SKM-1 (cell line): ENCODE measurements at regions not wholly inside any gene's neighbourhood (a gene's known extent, or its start where the extent isn't known, plus 50 kb on each side); places are given as distances from the start of the nearest gene placed in this dataset.

Experiments
- DNase-seq: peaks from one replicate; lab custom pipeline; 2025; ENCODE audit not compliant: unreplicated experiment; lab: John Stamatoyannopoulos, UW

DNA sequence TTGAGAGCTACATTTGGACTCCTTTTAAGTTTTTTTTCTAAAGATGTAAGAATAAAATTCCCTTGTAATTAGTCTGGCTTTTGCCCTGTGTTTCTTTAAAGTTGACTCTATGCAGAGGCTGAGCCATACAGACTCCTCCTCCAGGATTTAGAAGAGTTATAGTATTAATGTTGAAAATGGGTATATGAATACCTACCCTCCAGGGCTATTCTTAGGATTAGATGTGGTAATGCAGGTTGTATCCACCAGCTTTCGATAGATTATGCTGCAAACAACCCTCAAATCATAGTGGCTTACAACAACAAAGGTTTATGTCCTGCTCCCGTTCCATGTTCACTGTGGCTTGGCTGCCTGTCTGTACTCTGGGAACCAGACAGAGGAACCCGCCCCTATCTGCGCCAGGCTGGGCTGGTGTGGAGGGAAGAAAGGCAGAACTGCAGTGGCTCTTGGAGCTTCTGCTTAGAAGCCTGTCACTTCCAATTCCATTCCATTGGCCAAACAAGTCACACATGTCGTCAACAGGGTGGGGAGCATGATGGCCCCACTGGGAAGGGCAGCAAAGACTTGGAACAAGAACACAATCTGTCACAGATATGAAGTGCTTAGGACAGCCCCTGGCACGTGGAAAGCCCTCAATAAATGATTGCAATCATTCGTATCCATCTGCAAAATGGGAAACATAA is 290.8 kb downstream of the FOXO1 start:
- DNase-seq = no peak

DNA sequence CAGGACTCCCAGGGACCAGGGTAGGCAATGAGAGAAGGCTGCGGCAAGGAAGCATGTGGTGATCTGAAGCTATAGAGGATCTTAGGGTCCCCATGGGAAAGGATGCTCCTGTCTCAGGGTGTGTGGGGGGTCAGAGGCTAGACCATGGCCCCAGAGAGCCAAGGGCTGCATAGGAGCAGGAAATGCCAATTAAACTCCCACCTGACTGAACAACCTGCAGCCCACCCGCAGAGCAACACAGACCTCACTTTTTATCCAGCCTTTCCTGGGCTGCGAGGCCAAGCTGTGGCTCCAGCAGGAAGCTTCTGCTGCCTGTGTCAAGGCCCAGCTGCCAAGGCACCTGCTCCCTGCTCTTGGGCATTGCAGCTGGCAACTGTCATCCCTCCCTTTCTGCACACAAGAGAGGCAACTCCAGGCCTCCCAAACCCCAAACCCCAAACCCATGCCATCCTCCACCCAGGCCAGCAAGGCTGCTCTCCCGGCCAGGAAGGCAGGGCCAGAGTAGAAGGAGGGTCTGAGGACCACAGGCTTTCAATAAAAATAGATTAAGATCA is 290.1 kb downstream of the FOXO1 start:
- no peak for DNase-seq

DNA sequence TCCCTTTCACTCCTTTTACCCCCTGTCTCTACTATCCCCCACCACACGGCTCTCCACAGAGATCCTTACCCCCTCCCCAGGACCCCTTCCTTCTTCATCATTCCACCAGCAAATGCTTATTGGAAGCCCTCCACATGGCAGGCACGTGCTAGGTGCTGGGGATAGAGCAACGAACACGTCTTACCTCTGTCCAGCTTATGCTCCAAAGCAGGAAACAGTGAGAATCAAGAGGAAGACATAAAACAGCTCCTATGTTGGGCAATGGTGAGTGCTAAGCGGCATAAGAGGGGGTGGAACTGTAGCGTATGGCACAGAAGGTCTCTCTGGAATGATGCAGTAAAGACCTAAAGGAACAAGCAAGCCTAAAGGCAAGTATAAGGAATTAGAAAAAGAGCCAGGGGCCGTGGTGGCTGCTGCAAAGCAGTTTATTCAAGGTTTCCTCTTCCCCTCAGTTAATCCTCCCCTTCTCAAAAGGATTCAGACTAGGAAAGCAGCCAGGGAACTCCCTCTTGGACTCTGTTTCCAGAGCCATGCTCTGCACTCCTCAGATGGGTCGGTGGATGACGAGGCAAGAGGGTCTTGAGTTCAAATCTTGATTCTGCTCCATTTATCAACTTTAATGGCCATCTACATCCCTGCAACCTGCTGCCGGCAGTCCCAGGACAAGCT is 289.4 kb downstream of the FOXO1 start:
- no peak for DNase-seq

DNA sequence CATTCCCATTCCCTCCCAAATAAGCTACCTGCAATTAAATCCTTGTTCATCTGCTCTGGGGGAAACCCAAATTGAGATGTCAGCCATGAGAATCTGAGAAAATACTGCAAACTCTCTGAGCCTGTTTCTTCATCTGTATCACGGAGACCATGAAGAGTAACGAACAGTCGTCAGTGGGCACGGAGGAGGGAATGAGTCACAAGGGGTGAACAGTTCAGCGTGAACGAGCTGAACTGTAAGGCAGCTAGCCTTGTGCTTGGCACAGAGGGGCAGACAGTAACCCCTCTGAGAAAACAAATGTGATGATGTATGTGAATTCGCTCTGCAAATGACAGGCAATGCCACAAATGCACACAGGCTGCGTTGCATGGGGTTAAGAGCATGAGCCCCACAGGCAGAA is 288.7 kb downstream of the FOXO1 start:
- no peak for DNase-seq

DNA sequence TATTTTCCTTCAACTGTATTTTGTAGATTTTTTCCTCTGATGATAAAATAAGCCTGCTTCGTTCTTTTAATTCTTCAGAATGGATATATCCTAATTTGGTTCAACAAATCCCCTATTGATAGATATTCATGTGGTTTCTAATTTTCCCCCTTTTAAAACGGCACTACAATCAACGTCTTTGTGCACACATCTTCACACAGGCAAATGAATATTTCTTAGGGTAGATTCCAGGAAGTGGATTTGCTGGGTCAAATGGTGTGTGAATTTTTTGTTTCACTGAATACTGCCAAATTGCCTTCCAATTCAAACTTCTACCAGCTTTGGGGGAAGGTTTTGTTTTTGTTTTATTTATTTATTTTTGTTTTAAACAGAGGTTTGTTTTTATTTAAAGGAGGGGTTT is 287.2 kb downstream of the FOXO1 start:
- no peak for DNase-seq

DNA sequence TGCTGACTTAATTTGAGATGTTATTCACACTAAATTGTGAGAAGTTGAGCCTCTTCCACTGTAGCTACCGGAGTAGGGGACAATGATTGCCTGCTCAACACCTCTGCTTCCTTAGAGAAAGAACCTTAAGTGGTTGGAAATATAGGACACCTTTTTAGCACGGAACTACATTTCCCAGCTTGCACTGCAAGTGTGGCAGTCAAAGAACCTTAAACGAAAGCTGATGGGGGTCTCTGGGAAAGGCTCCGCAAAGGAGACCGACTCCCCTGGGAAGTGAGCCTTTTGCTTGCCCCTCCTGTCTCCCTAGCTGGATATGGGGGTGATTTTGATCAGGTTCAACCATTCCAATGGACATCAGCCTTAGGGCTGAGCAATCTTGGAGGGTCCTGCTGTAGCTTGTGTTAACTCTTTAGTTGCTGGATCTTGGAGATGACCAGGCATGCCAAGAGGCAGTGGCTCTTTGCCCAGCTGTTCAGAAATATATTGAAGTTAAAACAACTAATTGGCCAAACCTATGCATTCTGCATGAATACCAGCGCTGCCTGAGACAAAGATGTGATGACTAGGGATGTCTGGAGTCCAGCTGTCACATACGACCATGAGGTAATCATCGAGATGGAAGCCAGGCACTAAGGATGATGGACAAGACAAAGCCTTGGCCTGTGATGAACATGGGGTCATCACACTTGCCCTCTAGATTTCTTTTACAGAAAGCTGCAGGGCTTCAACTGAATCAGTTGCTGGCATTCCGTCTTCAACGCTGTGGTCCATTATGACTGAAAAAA is 286.5 kb downstream of the FOXO1 start:
- no peak for DNase-seq

DNA sequence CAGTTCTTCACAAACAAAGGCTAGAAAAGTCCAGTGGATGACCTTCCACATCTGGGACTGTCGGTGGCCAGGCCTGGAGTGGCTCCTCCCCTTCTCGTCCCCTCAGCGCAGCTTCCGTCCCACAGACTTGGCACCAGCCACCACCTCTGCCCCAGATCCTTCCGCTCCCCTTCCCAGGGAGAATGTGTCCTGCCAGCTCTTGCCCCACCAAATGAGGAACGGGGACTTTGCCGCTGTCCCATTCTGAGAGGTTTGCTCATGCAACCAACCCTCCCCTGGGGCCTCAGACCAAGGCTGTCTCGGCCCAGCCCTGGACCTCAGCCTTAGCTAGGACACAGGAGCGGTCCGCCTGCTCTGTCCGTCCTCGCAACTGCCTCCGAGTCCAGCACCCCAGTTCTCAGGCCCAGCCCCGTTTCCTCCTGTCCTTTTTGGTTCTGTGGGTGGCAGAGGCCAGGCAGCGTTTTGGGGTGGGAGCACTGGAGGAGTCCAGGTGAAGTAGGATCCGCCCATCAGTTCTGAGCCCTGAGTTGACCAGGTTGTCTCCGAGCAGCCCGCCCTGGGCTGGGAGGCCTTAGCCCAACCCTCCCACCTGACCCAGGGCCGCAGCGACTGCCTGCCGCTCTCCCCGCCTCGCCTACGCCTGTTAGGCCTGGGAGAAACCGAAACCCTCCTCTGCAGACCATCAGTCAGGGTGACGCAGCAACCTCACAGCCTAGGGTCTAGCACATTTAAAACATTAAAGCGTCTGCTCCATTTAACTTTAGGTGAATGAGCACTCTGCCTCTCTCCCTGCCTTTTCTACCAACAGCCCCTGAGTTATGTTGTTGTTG is 284.3 kb downstream of the FOXO1 start:
- DNase-seq = no peak

DNA sequence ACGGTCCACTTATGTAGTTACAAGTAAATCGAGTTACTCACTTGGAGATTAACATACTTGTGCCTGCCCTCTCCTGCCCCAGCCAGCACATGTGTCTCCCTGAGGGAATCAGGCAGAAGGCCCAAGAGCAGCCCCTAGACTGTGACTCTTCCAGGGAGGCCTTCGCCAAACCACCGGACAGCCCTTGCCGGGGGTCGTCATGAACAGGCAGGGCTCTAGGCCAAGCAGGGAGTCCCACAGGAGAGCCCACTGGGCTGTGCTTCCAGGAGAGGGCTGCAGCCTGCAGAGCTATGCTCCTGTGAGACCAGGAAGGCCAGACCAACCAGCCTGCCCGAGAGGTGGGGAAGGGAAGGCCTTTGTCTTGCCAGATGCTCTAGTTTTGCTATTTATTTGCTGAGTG is 283.3 kb downstream of the FOXO1 start:
- DNase-seq = no peak

DNA sequence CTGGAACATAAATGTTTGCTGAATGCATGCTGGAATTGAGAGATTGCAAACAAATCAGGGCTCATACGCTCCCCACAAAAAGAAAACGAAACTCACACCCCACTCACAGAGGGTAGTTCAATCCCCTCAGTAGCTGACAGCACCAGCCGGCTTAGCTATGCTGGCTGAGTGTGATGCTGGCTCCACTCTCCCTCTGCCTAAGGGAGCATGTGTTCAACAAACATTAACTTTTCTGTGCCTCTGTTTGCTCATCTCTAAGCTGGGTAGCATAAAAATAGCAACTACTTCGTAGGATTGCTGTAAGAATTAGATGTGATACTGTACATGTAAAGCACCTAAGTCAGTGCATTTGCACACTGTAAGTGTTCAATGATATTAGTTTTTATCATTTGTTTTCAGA is 282.6 kb downstream of the FOXO1 start:
- no peak for DNase-seq

DNA sequence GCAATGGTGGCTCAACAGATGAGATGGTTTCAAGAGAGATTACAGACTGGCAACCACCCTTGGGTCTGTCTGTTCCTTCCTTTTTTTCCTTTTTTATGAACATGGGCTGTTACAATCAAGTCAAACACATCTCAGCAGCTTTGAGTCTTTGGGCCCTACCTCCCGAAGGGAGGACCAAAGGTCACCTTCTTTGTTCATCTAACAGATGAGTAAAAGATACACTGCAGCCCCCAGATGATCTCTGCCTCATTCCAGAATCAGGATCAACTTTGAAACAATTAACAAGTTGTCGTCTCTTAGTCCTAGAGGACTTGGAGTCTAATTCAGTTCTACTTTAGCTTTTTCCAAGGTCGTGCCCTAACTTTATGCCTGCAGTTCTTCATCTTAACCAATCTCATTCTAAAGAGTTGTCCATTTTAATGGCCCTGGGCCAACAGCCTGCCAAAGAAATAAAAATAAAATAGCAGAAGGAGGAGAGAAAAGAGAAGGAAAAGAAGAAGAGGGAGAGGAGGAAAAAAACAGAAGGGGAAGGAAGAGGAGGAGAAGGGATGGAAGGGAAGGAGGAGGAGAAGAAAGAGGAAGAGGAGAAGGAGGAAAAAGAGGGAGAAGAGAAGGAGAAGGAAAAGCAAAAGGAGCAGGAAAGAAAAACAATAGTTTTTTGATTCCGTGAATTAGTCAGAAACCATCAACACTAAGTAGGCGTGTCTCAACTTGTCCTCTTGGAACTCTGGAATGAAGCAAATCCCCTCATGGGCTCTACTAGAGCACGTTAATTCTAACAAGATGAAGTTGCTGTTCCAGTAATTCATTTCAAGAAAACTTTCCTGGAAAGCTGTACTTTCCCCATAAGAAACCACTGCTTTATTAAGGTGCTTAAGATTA is 281.2 kb downstream of the FOXO1 start:
- DNase-seq = no peak

DNA sequence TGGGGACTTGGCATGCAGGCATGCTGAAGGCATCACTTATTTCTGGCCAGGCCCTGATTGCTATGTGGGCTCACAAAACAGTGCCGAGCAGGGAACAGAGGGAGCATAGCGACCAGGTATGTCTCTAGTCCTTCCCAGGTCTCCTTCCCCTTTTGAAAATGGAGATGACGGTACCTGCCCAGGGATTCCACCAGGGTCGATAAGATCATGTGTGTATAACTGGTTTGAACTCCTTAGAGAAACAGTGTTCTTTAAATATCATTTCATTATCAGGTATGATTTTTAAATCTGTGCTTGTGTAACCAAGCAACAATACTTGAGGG is 280.6 kb downstream of the FOXO1 start:
- DNase-seq = no peak

DNA sequence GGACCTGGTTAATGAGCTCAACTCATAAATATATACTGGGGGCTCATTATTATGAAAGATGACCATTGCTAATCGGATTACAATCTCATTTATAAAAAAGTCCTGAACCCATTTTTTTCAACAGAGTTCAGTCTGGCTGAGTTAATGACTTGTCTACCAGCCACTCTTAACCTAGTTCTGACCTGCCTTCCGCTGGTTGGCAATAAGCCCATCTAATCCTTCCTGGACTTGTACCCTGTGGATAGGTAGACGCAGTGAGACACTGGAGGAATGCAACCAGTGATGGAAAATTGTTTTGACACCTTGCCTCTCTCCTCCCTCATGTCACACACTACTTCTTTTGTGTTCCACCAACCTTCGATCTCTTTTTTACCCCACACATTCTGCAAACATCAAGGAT is 279.9 kb downstream of the FOXO1 start:
- no peak for DNase-seq

DNA sequence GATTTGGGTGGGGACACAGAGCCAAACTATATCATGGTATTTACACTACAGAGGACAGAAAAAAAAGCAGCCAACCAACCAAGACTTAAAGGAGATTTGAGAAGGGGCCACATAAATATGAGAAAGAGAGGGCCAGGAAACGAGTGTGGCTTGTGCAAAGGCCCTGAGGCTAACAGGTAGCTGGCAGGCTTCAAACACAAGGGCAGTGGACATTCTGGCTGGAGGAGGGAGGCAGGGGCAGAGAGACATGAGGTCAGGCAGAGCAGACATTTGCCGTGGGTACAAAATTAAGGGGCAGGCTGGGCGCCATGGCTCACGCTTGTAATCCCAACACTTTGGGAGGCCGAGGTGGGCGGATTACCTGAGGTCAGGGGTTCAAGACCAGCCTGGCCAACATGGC is 278.7 kb downstream of the FOXO1 start:
- no peak for DNase-seq

DNA sequence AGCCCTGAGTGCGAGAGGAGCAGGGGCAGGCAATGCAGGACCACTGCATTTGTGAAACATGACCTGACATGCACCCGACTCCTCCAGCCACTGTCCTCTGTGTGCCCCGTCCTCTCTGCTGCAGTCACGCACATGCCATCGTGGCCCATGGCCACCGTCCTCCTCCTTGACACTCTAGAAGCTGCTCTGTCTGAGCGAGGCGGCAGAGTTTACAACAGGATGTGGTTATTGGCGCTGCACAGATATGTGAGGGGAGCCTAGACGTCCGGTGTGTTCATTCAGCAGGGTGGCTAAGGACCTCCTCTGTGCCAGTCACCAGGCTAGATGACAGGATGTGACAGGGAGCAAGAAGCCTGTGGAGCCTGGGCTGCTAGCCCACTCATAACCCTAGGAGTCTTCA is 277.8 kb downstream of the FOXO1 start:
- no peak for DNase-seq

DNA sequence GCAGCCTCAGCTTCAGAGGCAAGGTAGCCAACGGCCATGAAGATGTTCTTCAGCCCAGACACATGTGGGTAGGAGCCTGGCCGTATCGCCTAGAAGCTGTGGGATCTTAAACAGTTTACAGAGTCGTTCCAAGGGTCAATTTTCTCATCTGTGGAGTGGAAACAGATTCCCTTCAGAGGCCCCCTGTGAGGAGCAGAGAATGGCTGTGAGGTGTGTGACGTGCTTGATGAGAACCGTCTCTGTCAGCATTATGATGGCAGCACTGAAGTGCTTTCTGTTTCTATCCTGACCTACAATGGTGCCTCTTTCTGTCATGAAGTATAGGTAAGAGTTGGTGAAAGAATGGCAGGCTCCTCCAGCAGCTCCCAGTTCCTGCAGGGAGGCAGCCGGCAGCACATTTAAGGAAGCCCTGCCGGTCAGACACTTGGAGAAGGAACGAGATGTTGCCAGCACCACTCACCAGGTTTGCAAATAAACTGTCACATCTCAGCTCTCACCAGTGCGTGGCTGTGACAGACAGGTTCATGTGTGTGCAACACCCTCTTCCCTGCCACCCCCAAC is 277.3 kb downstream of the FOXO1 start:
- no peak for DNase-seq

DNA sequence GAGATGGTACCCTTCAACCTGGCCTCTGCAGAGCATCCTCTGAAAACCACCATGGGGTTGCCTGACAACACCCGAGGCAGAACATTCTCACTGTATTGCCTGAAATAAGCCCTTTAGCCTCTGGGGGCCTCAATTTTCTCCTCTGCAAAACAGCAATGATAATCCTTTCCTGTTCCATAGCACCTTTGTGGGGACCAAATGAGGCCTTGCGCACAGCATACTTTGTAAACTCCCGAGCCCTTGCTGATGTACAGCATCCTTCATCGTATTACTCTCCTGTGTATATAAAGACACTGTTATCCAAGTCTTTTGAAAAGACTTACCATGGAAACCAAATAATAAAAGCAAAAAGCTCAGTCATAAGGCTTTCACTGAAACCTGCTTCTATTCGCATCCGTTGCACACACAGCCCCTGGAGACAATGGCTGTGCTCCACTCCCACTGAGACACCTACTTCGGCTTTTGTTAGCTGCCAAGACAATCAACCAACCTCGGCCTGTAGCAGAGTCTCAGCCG is 276.0 kb downstream of the FOXO1 start:
- DNase-seq = no peak

DNA sequence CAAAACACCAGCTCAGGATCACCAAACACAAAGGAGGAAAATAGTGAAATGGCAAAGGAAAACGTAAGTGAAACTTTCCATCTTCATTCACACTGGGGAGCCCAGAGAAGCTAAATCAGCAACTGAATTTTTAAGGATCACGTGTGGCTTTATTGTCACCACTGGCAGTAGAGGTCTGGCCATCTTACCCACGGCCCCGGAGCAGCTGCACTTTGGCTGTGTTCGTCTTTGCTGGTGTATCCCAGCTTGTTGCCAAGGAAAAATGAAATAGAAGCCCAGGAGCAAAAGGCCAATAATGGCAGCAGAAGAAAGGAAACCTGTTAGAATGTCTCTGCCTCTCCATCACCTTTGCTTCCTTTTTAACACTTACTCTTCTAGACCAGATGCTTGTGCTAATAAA is 274.7 kb downstream of the FOXO1 start:
- DNase-seq = no peak

DNA sequence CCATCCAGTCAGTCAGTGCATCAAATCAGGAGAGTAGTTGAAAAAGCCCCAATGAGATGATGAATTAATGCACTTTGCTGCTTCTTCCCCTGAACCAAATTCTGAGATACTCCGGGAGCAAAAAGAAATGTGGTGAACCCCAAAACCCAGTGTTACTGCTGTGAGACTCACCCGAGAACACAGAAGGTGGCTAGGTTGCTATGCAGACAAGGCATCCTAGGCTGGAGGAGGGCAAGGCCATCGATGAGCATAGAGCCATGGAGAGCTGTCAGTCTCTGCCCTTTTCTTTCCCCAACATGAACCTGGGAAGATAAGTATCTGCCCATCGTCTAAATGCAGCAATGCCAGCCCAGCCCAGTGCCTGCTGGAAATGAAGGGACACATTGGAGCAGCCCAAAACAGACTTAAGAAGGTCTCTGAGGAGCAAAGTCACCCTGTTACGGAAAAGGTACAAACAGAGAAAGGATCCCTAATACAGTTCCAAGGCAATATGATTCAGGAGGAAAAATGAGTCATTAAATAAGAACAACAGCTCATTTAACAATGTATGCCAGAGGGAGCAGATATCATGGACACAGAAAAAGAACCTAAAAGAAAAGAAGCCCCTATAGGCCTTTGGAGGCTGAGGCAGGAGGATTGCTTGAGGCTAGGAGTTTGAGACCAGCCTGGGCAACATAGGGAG is 272.0 kb downstream of the FOXO1 start:
- DNase-seq = no peak

DNA sequence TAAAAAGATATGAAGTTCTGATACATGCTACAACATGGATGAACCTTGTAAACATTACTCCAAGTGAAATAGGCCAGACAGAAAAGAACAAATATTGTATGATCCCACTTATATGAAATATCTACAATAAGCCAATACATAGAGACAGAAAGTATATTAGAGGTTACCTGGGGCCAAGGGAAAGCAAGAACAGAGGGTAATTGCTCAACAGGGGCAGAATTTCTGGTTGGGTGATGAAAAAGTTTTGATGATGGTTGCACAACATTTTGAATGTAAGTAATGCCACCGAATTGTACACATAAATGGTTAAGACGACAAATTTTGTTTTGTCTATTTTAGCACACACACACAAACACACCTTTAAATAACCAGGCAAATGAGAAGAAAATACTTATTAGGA is 268.4 kb downstream of the FOXO1 start:
- no peak for DNase-seq
